Stimulated activated naive CD8-positive, alpha-beta T cell treated with anti-CD3 and anti-CD28 coated beads, Interleukin-15, Interleukin-2, amounts not matched to agents 100 ng/mL and 50 ng/mL, for 24 hours (primary cell): ENCODE measurements at regions not wholly inside any gene's neighbourhood (a gene's known extent, or its start where the extent isn't known, plus 50 kb on each side); places are given as distances from the start of the nearest gene placed in this dataset.

Experiments
- H3K27ac Mint-ChIP-seq: one replicate; pipeline ENCODE4 v1.8.0; 2021; ENCODE audit warnings: mild to moderate bottlenecking, mixed read lengths
- H3K27me3 Mint-ChIP-seq: one replicate; pipeline ENCODE4 v1.8.0; 2021; ENCODE audit warnings: mixed read lengths
- H3K36me3 Mint-ChIP-seq: one replicate; pipeline ENCODE4 v1.8.0; 2021; ENCODE audit warnings: low read depth, mixed read lengths
- H3K4me1 Mint-ChIP-seq: one replicate; pipeline ENCODE4 v1.8.0; 2021; ENCODE audit warnings: low read depth, mixed read lengths
- H3K4me3 Mint-ChIP-seq: one replicate; pipeline ENCODE4 v1.8.0; 2021; ENCODE audit warnings: mild to moderate bottlenecking, mixed read lengths
- H3K9me3 Mint-ChIP-seq: one replicate; pipeline ENCODE4 v1.8.0; 2021; ENCODE audit warnings: mixed read lengths

DNA sequence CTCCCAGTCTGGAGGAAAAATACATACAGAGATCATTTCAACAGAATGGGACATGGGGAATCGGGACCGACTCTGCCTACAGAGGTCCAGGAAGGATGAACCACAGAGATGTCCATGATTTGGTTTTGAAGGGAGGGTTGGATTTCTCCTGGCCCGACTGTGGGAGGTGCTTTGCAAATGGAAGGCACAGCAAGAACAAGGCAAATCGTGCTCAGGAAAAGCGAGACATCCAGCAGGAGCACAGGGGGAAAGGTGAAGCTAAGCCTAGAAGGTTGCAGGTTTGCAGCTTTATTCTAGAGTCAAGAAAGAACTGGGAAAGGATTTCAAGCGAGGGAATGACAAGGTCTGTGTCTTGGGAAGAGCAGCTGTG lies 181.9 kb downstream of the OPA1 start:
- Mint-ChIP-seq H3K4me1 (peaks cover 7% of the 10 kb centered on the region), H3K9me3 (no peaks in the 10 kb centered on the region), H3K36me3 (no peaks in the 10 kb centered on the region), H3K27ac (no peak overlapping the region), H3K27me3 (peaks cover 28% of the 10 kb centered on the region), H3K4me3 (no peak overlapping the region)

DNA sequence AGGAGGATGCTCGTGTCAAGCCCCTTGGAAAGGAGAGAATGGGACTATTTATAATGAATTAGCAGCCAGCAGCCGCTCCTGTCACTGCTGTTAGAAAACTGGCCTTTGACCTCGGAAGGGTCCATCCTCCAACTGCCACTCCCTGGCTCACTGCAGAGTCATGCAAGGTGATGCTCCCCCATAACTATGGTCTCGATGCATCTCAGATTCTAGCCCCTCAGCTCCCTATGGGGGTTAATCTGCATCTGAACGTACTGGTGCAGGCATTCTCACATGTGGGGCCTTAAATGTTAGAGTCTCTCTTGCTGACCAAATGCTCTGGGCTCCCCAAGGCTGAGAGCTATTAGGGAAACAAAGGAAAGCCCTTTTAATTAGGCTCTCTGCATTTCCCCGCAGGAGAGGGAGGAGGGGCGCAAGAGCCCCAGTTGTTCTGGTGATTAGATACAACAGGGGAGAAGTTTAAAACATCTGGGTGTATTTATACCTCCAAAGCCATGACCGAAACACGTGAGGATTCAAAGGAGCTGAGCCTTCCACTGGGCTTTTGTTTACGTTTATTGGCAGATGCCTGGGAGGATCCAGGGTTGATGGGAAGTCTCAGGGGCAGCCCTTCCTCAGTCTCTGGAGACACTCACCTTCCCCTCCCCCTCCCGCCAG lies 182.5 kb downstream of the OPA1 start:
- no peak overlapping the region for H3K4me3 Mint-ChIP-seq
- H3K9me3 Mint-ChIP-seq, result no peaks in the 10 kb centered on the region
- H3K27me3 Mint-ChIP-seq, result peaks cover 35% of the 10 kb centered on the region
- H3K4me1 Mint-ChIP-seq, result peaks cover 7% of the 10 kb centered on the region
- no peak overlapping the region for H3K27ac Mint-ChIP-seq
- no peaks in the 10 kb centered on the region for H3K36me3 Mint-ChIP-seq

DNA sequence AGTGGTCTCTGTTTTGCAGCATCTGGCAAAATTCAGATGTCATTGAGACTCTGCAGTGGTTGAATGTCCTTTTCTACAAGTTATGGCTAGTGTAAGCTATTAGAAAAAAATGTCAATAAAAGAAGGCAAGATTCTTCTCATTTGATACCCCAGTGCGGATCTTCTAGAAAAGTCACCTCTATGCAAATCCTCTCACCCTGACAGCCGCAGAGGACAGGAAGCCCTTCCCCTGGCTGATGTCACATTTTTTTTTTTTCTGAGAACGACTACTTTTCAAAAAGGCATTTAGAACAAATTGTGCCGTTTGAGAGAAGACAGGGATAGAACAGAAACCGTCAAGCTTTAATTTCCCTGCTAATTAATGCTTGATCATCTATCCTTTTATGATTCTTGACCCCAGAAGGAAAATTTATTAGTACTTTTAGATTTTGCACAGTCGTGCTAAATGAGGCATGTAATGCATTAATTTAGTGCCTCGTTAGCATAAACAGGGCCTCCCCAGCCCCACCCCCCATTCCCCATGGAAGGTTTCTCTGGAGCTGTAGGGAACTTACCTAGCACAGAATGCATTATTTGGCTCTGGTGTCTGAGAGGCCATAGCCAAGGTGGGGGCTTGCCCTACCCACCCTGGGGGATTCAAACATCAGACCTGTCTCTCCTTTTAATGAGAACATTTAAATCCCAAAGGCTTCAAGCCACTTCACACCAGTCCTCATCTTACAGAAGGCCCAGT lies 183.8 kb downstream of the OPA1 start:
- H3K9me3 Mint-ChIP-seq, result no peaks in the 10 kb centered on the region
- no peak overlapping the region for H3K27ac Mint-ChIP-seq
- H3K27me3 Mint-ChIP-seq, result peaks cover 40% of the 10 kb centered on the region
- no peaks in the 10 kb centered on the region for H3K36me3 Mint-ChIP-seq
- H3K4me3 Mint-ChIP-seq, result no peak overlapping the region
- H3K4me1 Mint-ChIP-seq, result peaks cover 7% of the 10 kb centered on the region

DNA sequence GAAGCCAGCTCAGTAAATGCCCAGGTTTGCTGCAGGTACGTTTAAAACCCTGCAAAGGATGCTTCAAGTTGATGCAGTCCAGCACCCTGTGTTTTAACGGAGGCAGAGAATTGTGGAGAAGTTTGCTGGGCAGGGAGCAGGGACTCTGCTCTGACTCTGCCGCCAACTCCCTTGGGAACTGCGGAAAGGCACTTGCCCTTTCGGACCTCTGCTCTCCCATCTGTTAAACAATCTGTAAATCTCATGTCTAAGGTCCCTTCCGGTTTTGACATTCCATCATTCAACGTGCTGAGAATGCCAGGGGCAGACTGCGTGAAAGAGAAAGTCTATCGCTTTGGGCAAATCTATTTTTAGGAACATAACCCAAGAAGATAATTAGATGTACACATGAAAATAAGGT lies 184.5 kb downstream of the OPA1 start:
- H3K27me3 Mint-ChIP-seq, result peaks cover 46% of the 10 kb centered on the region

DNA sequence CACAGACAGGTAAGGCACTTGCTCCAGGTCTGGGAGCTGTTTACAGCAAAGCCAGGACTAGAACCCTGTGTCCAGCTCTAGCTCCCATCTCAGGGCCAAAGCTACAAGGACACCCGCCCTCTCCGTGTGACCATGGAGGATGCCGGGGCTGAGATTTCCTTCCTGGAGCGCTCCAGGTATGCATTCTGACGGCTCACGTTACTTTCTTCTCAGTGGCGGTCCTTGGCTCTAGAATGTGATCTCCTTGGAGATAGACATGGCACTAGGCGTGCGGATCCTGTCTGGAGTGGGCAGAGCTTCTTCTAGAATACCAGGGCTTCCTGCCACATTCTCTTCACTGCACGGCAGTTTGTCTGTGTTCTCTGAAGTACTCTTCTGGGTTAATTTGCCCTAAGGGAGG lies 185.7 kb downstream of the OPA1 start:
- Mint-ChIP-seq H3K9me3 (no peaks in the 10 kb centered on the region), H3K4me1 (peaks cover 7% of the 10 kb centered on the region), H3K4me3 (no peak overlapping the region), H3K27ac (no peak overlapping the region), H3K27me3 (peaks cover 47% of the 10 kb centered on the region), H3K36me3 (no peaks in the 10 kb centered on the region)

More for the DNA sequence above, 184.5 kb downstream of the OPA1 start:
- Mint-ChIP-seq H3K36me3 (no peaks in the 10 kb centered on the region), H3K4me3 (no peak overlapping the region), H3K27ac (no peak overlapping the region), H3K9me3 (no peaks in the 10 kb centered on the region), H3K4me1 (peaks cover 7% of the 10 kb centered on the region)

DNA sequence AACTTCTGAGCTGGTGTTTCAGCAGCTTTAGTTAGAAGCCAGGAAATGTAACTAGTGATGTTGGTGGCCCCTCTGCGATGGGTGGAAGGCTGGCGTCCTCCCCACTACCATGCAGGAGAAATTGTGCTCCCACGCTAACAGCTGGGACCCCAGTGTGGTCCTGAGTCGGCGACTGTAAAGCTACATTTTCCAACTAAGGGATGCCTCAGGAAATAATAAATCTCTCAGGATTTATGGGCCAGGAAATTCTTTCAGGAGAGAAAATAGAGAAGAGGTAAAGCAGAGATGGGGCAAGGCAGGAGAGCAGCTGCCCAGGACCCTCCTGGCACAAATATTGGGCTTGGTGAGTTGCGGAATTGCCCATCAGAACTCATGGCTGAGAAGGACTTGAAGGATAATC lies 186.9 kb downstream of the OPA1 start:
- Mint-ChIP-seq H3K27me3 (peaks cover 45% of the 10 kb centered on the region), H3K36me3 (no peaks in the 10 kb centered on the region), H3K4me1 (peaks cover 7% of the 10 kb centered on the region), H3K27ac (no peak overlapping the region), H3K9me3 (no peaks in the 10 kb centered on the region), H3K4me3 (no peak overlapping the region)

DNA sequence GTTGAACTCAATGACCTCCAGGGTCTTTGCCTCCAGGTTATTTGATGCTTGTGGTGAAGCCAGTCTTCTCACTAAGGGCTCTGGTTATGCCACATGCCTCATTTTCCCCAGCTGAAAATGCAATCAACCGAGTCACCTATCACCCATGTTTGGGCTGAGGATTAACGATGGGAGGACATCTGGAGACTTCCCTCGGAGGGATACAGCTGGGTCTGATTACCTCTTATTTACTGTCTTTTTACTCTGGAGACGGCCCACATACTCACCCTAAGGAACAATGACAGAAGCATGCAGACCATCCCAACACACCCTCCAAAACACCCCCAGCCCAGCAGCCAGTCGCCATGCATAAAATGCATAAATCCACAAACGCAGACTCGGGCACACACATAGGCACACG lies 187.4 kb downstream of the OPA1 start:
- no peak overlapping the region for H3K4me3 Mint-ChIP-seq
- H3K9me3 Mint-ChIP-seq, result no peaks in the 10 kb centered on the region
- no peaks in the 10 kb centered on the region for H3K36me3 Mint-ChIP-seq
- H3K27ac Mint-ChIP-seq, result no peak overlapping the region
- peaks cover 49% of the 10 kb centered on the region for H3K27me3 Mint-ChIP-seq
- H3K4me1 Mint-ChIP-seq, result peaks cover 7% of the 10 kb centered on the region

DNA sequence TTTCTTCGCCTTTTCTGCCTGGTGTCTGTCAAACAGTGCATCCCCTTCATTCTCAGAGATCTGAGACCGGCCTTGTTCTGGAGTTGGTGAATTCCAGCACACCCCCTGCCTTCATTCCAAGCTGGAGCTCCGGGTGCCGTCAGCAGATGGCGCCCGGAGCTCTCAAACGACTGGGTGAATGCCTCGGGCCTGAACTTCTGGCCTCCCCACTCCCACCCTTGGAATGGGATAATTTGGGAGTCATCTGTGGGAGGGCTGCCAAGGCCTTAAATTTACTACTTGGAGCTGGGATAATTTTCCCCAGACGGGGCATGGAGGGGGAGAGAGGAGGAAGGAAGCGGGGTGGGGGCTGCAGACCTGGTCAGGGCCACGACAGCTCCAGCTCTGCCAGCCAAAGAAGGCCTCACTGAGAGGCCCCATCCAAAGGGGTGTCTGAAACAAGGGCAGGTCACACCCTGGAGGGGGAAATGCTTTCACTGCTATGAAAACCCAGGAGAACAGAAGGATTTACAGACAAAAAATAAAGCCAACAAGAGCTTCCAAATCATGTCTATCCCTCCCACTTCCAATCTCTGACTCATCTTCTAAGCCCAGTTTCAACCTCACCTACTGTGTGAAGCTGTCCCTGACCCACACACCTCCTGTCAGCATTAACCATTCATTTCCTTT lies 187.9 kb downstream of the OPA1 start:
- Mint-ChIP-seq H3K27me3 (peaks cover 50% of the 10 kb centered on the region), H3K9me3 (no peaks in the 10 kb centered on the region), H3K36me3 (no peaks in the 10 kb centered on the region), H3K4me1 (peaks cover 7% of the 10 kb centered on the region), H3K4me3 (no peak overlapping the region), H3K27ac (no peak overlapping the region)

DNA sequence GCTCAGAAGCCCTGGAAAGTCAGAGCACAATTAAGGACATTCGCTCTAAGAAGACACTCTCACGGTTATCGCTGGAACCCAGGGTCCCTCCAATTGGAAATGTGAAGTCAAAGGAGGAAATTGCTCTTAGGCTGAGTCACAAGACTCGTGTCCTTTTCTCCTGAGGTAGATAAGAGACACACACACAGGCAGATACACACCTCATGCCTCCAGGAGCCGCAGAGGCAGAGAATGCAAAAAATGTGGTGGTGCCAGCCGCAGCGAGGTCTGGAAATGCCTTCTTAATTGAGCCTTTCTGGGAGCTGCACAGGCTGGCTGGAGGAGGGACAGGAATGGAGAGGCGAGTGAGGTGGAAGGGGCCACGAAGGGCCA lies 189.3 kb downstream of the OPA1 start:
- peaks cover 49% of the 10 kb centered on the region for H3K27me3 Mint-ChIP-seq
- H3K36me3 Mint-ChIP-seq, result no peaks in the 10 kb centered on the region
- H3K4me3 Mint-ChIP-seq, result no peak overlapping the region
- H3K27ac Mint-ChIP-seq, result no peak overlapping the region
- no peaks in the 10 kb centered on the region for H3K9me3 Mint-ChIP-seq
- H3K4me1 Mint-ChIP-seq, result no peaks in the 10 kb centered on the region

DNA sequence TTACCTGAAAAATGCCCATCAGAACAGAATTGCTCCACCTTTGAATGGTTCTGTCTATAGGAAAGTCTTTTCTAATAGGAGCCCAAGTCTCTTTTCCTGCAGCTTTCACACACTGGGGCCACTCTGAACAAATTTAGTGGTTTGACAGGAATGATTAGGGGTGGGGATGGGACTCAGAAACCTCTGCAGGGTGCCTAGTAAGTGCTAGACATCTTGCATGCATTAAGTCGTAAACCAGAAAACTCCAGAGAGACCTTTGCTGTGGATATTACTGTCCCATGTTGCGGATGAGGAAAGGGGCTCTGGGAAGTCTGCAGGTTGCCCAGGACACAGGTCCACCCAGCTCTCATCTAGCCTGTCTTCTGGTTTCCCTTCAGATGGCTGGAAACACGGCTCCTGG lies 189.7 kb downstream of the OPA1 start:
- peaks cover 51% of the 10 kb centered on the region for H3K27me3 Mint-ChIP-seq
- H3K9me3 Mint-ChIP-seq, result no peaks in the 10 kb centered on the region
- H3K27ac Mint-ChIP-seq, result no peak overlapping the region
- H3K4me3 Mint-ChIP-seq, result no peak overlapping the region
- H3K36me3 Mint-ChIP-seq, result no peaks in the 10 kb centered on the region
- H3K4me1 Mint-ChIP-seq, result no peaks in the 10 kb centered on the region

DNA sequence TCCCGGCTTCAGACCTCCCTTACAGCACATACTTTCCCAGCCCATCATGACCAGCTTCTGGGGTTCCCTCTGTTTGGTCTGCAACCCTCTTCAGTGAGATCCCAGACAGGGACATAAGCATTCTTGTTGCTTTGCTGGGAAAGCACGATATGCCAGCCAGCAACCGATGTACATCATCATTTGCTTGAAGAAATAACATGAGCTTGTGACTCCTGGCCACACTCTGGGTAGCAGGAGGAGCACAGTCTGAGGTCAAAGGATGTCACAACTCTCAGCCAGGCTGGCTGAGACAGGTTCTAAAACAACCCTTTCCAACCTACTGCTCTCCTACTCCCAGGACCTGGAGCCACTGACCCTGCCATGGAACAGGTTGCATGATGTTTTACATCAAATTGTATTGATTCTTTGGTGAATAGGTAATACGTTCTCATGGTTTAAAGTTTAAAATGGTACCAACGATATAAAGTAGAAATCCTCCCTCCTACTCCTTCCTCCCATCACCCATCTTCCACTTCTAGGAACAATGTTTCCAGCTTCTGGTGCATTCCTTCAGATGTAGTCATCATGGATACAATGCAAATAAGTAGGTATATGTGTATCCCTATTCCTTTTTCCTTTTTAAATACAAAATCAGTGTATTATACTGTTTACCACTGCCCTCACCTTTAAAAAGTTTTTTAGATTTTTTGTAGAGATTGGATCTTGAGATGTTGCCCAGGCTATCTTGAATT lies 190.3 kb downstream of the OPA1 start:
- Mint-ChIP-seq H3K36me3 (no peaks in the 10 kb centered on the region), H3K27ac (no peak overlapping the region), H3K4me1 (no peaks in the 10 kb centered on the region), H3K9me3 (no peaks in the 10 kb centered on the region), H3K4me3 (no peak overlapping the region), H3K27me3 (peaks cover 54% of the 10 kb centered on the region)

DNA sequence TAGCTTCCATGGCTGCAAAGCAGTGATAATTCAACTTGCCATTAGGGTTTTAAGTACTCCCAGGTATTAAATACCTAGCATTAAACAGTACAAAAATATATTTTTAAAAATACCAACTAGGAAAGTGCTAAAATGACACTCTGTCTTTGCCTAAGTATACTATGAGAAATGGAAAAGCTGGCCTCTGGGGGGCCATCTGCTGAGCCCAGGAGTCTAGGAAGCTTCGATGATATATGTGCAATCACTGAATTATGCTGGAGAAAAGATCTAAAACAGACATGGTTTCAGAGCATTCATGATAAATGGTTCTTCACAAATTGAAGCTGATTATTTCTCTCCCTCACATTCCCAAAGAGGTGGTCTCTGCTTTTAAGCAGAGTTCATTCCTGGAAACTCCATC lies 191.8 kb downstream of the OPA1 start:
- H3K27ac Mint-ChIP-seq, result no peak overlapping the region
- no peaks in the 10 kb centered on the region for H3K36me3 Mint-ChIP-seq
- no peaks in the 10 kb centered on the region for H3K9me3 Mint-ChIP-seq
- no peaks in the 10 kb centered on the region for H3K4me1 Mint-ChIP-seq
- peaks cover 48% of the 10 kb centered on the region for H3K27me3 Mint-ChIP-seq
- H3K4me3 Mint-ChIP-seq, result no peak overlapping the region

DNA sequence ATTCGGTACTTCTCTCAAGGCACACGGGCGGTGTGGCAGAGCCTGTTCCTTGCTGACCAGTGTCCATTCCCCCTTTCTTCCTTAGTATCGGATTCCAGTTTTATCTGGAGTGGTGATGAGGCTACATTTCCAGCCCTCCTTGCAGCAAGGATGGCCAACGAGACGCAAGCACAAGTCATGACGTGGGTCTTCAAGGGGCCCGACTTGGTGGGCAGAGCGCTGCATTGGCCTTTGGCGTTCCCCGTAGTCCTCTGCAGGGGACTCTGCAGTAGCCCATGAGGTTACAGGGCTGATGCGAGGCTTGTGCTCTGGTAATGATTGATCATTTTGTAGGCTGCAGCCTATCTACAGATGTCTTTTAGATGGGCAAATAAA lies 194.5 kb downstream of the OPA1 start:
- H3K27me3 Mint-ChIP-seq, result peaks cover 45% of the 10 kb centered on the region
- H3K9me3 Mint-ChIP-seq, result no peaks in the 10 kb centered on the region
- H3K4me3 Mint-ChIP-seq, result no peak overlapping the region
- H3K4me1 Mint-ChIP-seq, result no peaks in the 10 kb centered on the region
- no peaks in the 10 kb centered on the region for H3K36me3 Mint-ChIP-seq
- no peak overlapping the region for H3K27ac Mint-ChIP-seq

DNA sequence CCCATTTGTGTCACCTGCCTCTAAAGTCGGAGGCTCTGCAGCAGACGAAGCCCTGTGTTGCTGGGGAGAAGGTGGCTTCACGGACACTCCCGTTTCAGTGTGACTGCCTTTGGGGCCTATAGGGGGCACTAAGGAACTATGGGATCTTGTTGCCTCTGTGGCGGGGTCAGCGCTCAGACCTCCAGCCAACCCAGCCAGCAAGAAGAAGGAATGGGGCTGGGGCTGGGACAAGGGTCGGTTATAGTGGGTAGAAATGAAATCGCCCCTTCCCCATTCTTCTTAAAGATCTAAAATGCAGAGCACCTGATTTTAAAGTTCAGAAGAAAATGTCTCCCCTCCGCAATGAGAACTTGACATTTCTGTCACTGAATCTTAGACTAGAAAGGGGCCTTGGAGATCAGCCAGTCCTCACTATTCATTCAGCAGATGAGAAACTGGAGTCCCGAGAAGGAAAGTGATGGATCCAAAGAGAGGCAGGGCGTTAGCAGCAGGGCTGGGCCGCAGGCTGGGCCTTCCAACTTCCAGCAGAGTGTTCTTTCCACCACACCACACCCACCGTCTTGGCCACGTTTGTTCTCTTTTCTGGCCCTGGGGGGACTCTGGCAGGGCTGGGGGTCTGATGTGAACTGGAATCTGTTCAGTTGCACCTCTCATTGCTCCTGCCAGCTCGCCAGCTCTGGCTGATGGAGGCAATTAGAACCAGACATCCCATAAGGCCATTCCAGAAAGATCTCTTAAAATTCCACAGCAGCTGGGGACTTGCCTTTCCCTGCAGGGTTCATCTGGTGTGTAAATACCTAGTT lies 195.4 kb downstream of the OPA1 start:
- H3K27me3 Mint-ChIP-seq, result peaks cover 48% of the 10 kb centered on the region
- H3K4me1 Mint-ChIP-seq, result no peaks in the 10 kb centered on the region
- no peaks in the 10 kb centered on the region for H3K36me3 Mint-ChIP-seq
- H3K27ac Mint-ChIP-seq, result no peak overlapping the region
- no peak overlapping the region for H3K4me3 Mint-ChIP-seq
- no peaks in the 10 kb centered on the region for H3K9me3 Mint-ChIP-seq
